ENCODE measurements at regions not wholly inside any gene's neighbourhood (a gene's known extent, or its start where the extent isn't known, plus 50 kb on each side); places are given as distances from the start of the nearest gene placed in this dataset.
"Not testable (repeated sequence)": the region's sequence is repeated elsewhere in the genome, so short reads cannot be mapped to it uniquely, and the experiment has no call there.

- TF ChIP-seq CTCF (conservative IDR thresholded peaks at IDR 0.05; ENCODE audit: low read length) = no peak
- H3K4me3 ChIP-seq (ENCODE audit: low read length) = no peak overlapping the region
- no peak for DNase-seq (ENCODE audit: low read depth)
These were observed 70.6 kb upstream of the SHANK2 start for GRCh38 chr11:71322861-71323582.

- DNase-seq (ENCODE audit: low read depth) = no peak
These were observed 69.9 kb upstream of the SHANK2 start for GRCh38 chr11:71322192-71322735.

GRCh38 chr11:71321433-71322191, 69.2 kb upstream of the SHANK2 start:
- H3K4me3 ChIP-seq (ENCODE audit: low read length) = no peak overlapping the region
- DNase-seq (ENCODE audit: low read depth) = no peak
- TF ChIP-seq CTCF (conservative IDR thresholded peaks at IDR 0.05; ENCODE audit: low read length) = no peak

More at GRCh38 chr11:71322192-71322735, 69.9 kb upstream of the SHANK2 start:
- H3K4me3 ChIP-seq (ENCODE audit: low read length) = no peak overlapping the region
- no peak for TF ChIP-seq CTCF (conservative IDR thresholded peaks at IDR 0.05; ENCODE audit: low read length)

- TF ChIP-seq CTCF (conservative IDR thresholded peaks at IDR 0.05; ENCODE audit: low read length) = no peak
- no peak for DNase-seq (ENCODE audit: low read depth)
- no peak overlapping the region for H3K4me3 ChIP-seq (ENCODE audit: low read length)
These were observed 64.3 kb upstream of the SHANK2 start for GRCh38 chr11:71316701-71317100.

GRCh38 chr11:71312616-71313015, 60.2 kb upstream of the SHANK2 start:
- not testable (repeated sequence) for DNase-seq (ENCODE audit: low read depth); H3K4me3 ChIP-seq (ENCODE audit: low read length)

GRCh38 chr11:71311928-71312510, 59.6 kb upstream of the SHANK2 start:
- no peak for DNase-seq (ENCODE audit: low read depth)

More at GRCh38 chr11:71311928-71312510, 59.6 kb upstream of the SHANK2 start:
- no peak overlapping the region for H3K4me3 ChIP-seq (ENCODE audit: low read length)
- TF ChIP-seq CTCF (conservative IDR thresholded peaks at IDR 0.05; ENCODE audit: low read length) = no peak

Data from AG10803 (cell line).